ENCODE measurements at regions not wholly inside any gene's neighbourhood (a gene's known extent, or its start where the extent isn't known, plus 50 kb on each side); places are given as distances from the start of the nearest gene placed in this dataset.

GRCh38 chr10:9608602-9609001 lies 1409.1 kb upstream of the CELF2 start:
- DNase-seq: no peak

GRCh38 chr10:9613338-9614075 lies 1404.2 kb upstream of the CELF2 start:
- DNase-seq: no peak

- DNase-seq: no peak
These were observed 1402.5 kb upstream of the CELF2 start for GRCh38 chr10:9615189-9615588.

GRCh38 chr10:9621216-9621615 lies 1396.5 kb upstream of the CELF2 start:
- no peak for DNase-seq

- no peak for DNase-seq
These were observed 1392.4 kb upstream of the CELF2 start for GRCh38 chr10:9625304-9625703.

- DNase-seq: no peak
These were observed 1383.2 kb upstream of the CELF2 start for GRCh38 chr10:9634466-9634865.

GRCh38 chr10:9635691-9636090 lies 1382.0 kb upstream of the CELF2 start:
- no peak for DNase-seq

- no peak for DNase-seq
These were observed 1381.5 kb upstream of the CELF2 start for GRCh38 chr10:9636216-9636615.

- no peak for DNase-seq
These were observed 1373.9 kb upstream of the CELF2 start for GRCh38 chr10:9643782-9644181.

- DNase-seq: no peak
These were observed 1372.3 kb upstream of the CELF2 start for GRCh38 chr10:9645404-9645803.

GRCh38 chr10:9645928-9646600 lies 1371.6 kb upstream of the CELF2 start:
- no peak for DNase-seq

- DNase-seq: no peak
These were observed 1363.4 kb upstream of the CELF2 start for GRCh38 chr10:9654261-9654660.

- DNase-seq: no peak
These were observed 1361.3 kb upstream of the CELF2 start for GRCh38 chr10:9656386-9656785.

GRCh38 chr10:9656996-9657395 lies 1360.7 kb upstream of the CELF2 start:
- DNase-seq: no peak

- no peak for DNase-seq
These were observed 1360.1 kb upstream of the CELF2 start for GRCh38 chr10:9657530-9657929.

GRCh38 chr10:9668411-9668810 lies 1349.3 kb upstream of the CELF2 start:
- no peak for DNase-seq

GRCh38 chr10:9670911-9671310 lies 1346.8 kb upstream of the CELF2 start:
- DNase-seq: no peak

GRCh38 chr10:9681655-9682054 lies 1336.0 kb upstream of the CELF2 start:
- no peak for DNase-seq

GRCh38 chr10:9682802-9683201 lies 1334.9 kb upstream of the CELF2 start:
- DNase-seq: no peak

GRCh38 chr10:9684186-9684585 lies 1333.5 kb upstream of the CELF2 start:
- DNase-seq: no peak

- no peak for DNase-seq
These were observed 1332.1 kb upstream of the CELF2 start for GRCh38 chr10:9685596-9685995.

- DNase-seq: no peak
These were observed 1329.0 kb upstream of the CELF2 start for GRCh38 chr10:9688711-9689110.

GRCh38 chr10:9707216-9707615 lies 1310.5 kb upstream of the CELF2 start:
- DNase-seq: no peak

GRCh38 chr10:9709849-9710248 lies 1307.8 kb upstream of the CELF2 start:
- DNase-seq: no peak

GRCh38 chr10:9712393-9712792 lies 1305.3 kb upstream of the CELF2 start:
- no peak for DNase-seq
